ENCODE measurements at regions not wholly inside any gene's neighbourhood (a gene's known extent, or its start where the extent isn't known, plus 50 kb on each side); places are given as distances from the start of the nearest gene placed in this dataset.
"Not testable (repeated sequence)": the region's sequence is repeated elsewhere in the genome, so short reads cannot be mapped to it uniquely, and the experiment has no call there.

GRCh38 chr7:119879835-119880234, 393.1 kb upstream of the KCND2 start:
- H3K36me3 ChIP-seq (ENCODE audit: insufficient read depth, low read length) = no peaks in the 10 kb centered on the region
- H3K4me2 ChIP-seq (ENCODE audit: low read length) = no peak overlapping the region
- H3K4me3 ChIP-seq (ENCODE audit: low read length) = no peak overlapping the region
- H3K27me3 ChIP-seq (ENCODE audit: control insufficient read depth, insufficient read depth, low read length) = no peaks in the 10 kb centered on the region
- no peak overlapping the region for H3K9ac ChIP-seq (ENCODE audit: low read depth, low read length)
- no peaks in the 10 kb centered on the region for H3K9me3 ChIP-seq (replicated peaks; ENCODE audit: low read length)
- H3K4me1 ChIP-seq (ENCODE audit: control insufficient read depth, insufficient read depth, low read length) = no peaks in the 10 kb centered on the region

GRCh38 chr7:119886007-119886406, 387.0 kb upstream of the KCND2 start:
- H3K4me3 ChIP-seq (ENCODE audit: low read length) = no peak overlapping the region
- H3K4me1 ChIP-seq (ENCODE audit: control insufficient read depth, insufficient read depth, low read length) = no peaks in the 10 kb centered on the region
- H3K4me2 ChIP-seq (ENCODE audit: low read length) = no peak overlapping the region
- no peaks in the 10 kb centered on the region for H3K27me3 ChIP-seq (ENCODE audit: control insufficient read depth, insufficient read depth, low read length)
- H3K9me3 ChIP-seq (replicated peaks; ENCODE audit: low read length) = no peaks in the 10 kb centered on the region
- no peak overlapping the region for H3K9ac ChIP-seq (ENCODE audit: low read depth, low read length)
- H3K36me3 ChIP-seq (ENCODE audit: insufficient read depth, low read length) = no peaks in the 10 kb centered on the region

- H3K36me3 ChIP-seq (ENCODE audit: insufficient read depth, low read length); H3K27me3 ChIP-seq (ENCODE audit: control insufficient read depth, insufficient read depth, low read length); H3K4me3 ChIP-seq (ENCODE audit: low read length); H3K4me1 ChIP-seq (ENCODE audit: control insufficient read depth, insufficient read depth, low read length); H3K4me2 ChIP-seq (ENCODE audit: low read length); H3K9me3 ChIP-seq (replicated peaks; ENCODE audit: low read length); H3K9ac ChIP-seq (ENCODE audit: low read depth, low read length): not testable (repeated sequence)
These were observed 386.4 kb upstream of the KCND2 start for GRCh38 chr7:119886525-119886924.

- H3K27me3 ChIP-seq (ENCODE audit: control insufficient read depth, insufficient read depth, low read length) = no peaks in the 10 kb centered on the region
- H3K4me3 ChIP-seq (ENCODE audit: low read length) = no peak overlapping the region
- H3K4me2 ChIP-seq (ENCODE audit: low read length) = no peak overlapping the region
- H3K9ac ChIP-seq (ENCODE audit: low read depth, low read length) = no peak overlapping the region
- H3K9me3 ChIP-seq (replicated peaks; ENCODE audit: low read length) = no peaks in the 10 kb centered on the region
- H3K4me1 ChIP-seq (ENCODE audit: control insufficient read depth, insufficient read depth, low read length) = no peaks in the 10 kb centered on the region
- H3K36me3 ChIP-seq (ENCODE audit: insufficient read depth, low read length) = no peaks in the 10 kb centered on the region
These were observed 384.7 kb upstream of the KCND2 start for GRCh38 chr7:119888251-119888650.

- no peak overlapping the region for H3K4me2 ChIP-seq (ENCODE audit: low read length)
- no peak overlapping the region for H3K9ac ChIP-seq (ENCODE audit: low read depth, low read length)
- no peaks in the 10 kb centered on the region for H3K9me3 ChIP-seq (replicated peaks; ENCODE audit: low read length)
- no peaks in the 10 kb centered on the region for H3K36me3 ChIP-seq (ENCODE audit: insufficient read depth, low read length)
- no peaks in the 10 kb centered on the region for H3K27me3 ChIP-seq (ENCODE audit: control insufficient read depth, insufficient read depth, low read length)
- H3K4me3 ChIP-seq (ENCODE audit: low read length) = no peak overlapping the region
- no peaks in the 10 kb centered on the region for H3K4me1 ChIP-seq (ENCODE audit: control insufficient read depth, insufficient read depth, low read length)
These were observed 382.3 kb upstream of the KCND2 start for GRCh38 chr7:119890631-119891030.

GRCh38 chr7:119895320-119895719, 377.7 kb upstream of the KCND2 start:
- Histone ChIP-seq H3K4me2 (ENCODE audit: low read length) (no peak overlapping the region), H3K27me3 (ENCODE audit: control insufficient read depth, insufficient read depth, low read length) (no peaks in the 10 kb centered on the region), H3K9me3 (replicated peaks; ENCODE audit: low read length) (no peaks in the 10 kb centered on the region), H3K36me3 (ENCODE audit: insufficient read depth, low read length) (no peaks in the 10 kb centered on the region), H3K4me3 (ENCODE audit: low read length) (no peak overlapping the region), H3K4me1 (ENCODE audit: control insufficient read depth, insufficient read depth, low read length) (no peaks in the 10 kb centered on the region), H3K9ac (ENCODE audit: low read depth, low read length) (no peak overlapping the region)

- Histone ChIP-seq H3K27me3 (ENCODE audit: control insufficient read depth, insufficient read depth, low read length) (no peaks in the 10 kb centered on the region), H3K36me3 (ENCODE audit: insufficient read depth, low read length) (no peaks in the 10 kb centered on the region), H3K4me2 (ENCODE audit: low read length) (no peak overlapping the region), H3K4me1 (ENCODE audit: control insufficient read depth, insufficient read depth, low read length) (no peaks in the 10 kb centered on the region), H3K9ac (ENCODE audit: low read depth, low read length) (no peak overlapping the region), H3K9me3 (replicated peaks; ENCODE audit: low read length) (no peaks in the 10 kb centered on the region), H3K4me3 (ENCODE audit: low read length) (no peak overlapping the region)
These were observed 376.6 kb upstream of the KCND2 start for GRCh38 chr7:119896386-119896785.

- Histone ChIP-seq H3K4me1 (ENCODE audit: control insufficient read depth, insufficient read depth, low read length) (no peaks in the 10 kb centered on the region), H3K9me3 (replicated peaks; ENCODE audit: low read length) (no peaks in the 10 kb centered on the region), H3K9ac (ENCODE audit: low read depth, low read length) (no peak overlapping the region), H3K36me3 (ENCODE audit: insufficient read depth, low read length) (no peaks in the 10 kb centered on the region), H3K27me3 (ENCODE audit: control insufficient read depth, insufficient read depth, low read length) (no peaks in the 10 kb centered on the region), H3K4me2 (ENCODE audit: low read length) (no peak overlapping the region), H3K4me3 (ENCODE audit: low read length) (no peak overlapping the region)
These were observed 371.8 kb upstream of the KCND2 start for GRCh38 chr7:119900996-119901672.

- Histone ChIP-seq H3K36me3 (ENCODE audit: insufficient read depth, low read length) (no peaks in the 10 kb centered on the region), H3K27me3 (ENCODE audit: control insufficient read depth, insufficient read depth, low read length) (no peaks in the 10 kb centered on the region), H3K4me3 (ENCODE audit: low read length) (no peak overlapping the region), H3K9me3 (replicated peaks; ENCODE audit: low read length) (no peaks in the 10 kb centered on the region), H3K9ac (ENCODE audit: low read depth, low read length) (no peak overlapping the region), H3K4me1 (ENCODE audit: control insufficient read depth, insufficient read depth, low read length) (no peaks in the 10 kb centered on the region), H3K4me2 (ENCODE audit: low read length) (no peak overlapping the region)
These were observed 369.9 kb upstream of the KCND2 start for GRCh38 chr7:119903085-119903484.

GRCh38 chr7:119905495-119905894, 367.5 kb upstream of the KCND2 start:
- no peaks in the 10 kb centered on the region for H3K4me1 ChIP-seq (ENCODE audit: control insufficient read depth, insufficient read depth, low read length)
- H3K4me2 ChIP-seq (ENCODE audit: low read length) = no peak overlapping the region
- H3K36me3 ChIP-seq (ENCODE audit: insufficient read depth, low read length) = no peaks in the 10 kb centered on the region
- H3K9me3 ChIP-seq (replicated peaks; ENCODE audit: low read length) = no peaks in the 10 kb centered on the region
- no peaks in the 10 kb centered on the region for H3K27me3 ChIP-seq (ENCODE audit: control insufficient read depth, insufficient read depth, low read length)
- H3K4me3 ChIP-seq (ENCODE audit: low read length) = no peak overlapping the region
- no peak overlapping the region for H3K9ac ChIP-seq (ENCODE audit: low read depth, low read length)

- Histone ChIP-seq H3K27me3 (ENCODE audit: control insufficient read depth, insufficient read depth, low read length) (no peaks in the 10 kb centered on the region), H3K36me3 (ENCODE audit: insufficient read depth, low read length) (no peaks in the 10 kb centered on the region)
These were observed 364.0 kb upstream of the KCND2 start for GRCh38 chr7:119908948-119909347.

GRCh38 chr7:119914119-119914518, 358.9 kb upstream of the KCND2 start:
- H3K4me1 ChIP-seq (ENCODE audit: control insufficient read depth, insufficient read depth, low read length); H3K36me3 ChIP-seq (ENCODE audit: insufficient read depth, low read length); H3K9ac ChIP-seq (ENCODE audit: low read depth, low read length); H3K4me3 ChIP-seq (ENCODE audit: low read length); H3K9me3 ChIP-seq (replicated peaks; ENCODE audit: low read length); H3K27me3 ChIP-seq (ENCODE audit: control insufficient read depth, insufficient read depth, low read length); H3K4me2 ChIP-seq (ENCODE audit: low read length): not testable (repeated sequence)

More at GRCh38 chr7:119908948-119909347, 364.0 kb upstream of the KCND2 start:
- H3K4me2 ChIP-seq (ENCODE audit: low read length) = no peak overlapping the region
- H3K9me3 ChIP-seq (replicated peaks; ENCODE audit: low read length) = no peaks in the 10 kb centered on the region
- no peak overlapping the region for H3K4me3 ChIP-seq (ENCODE audit: low read length)
- H3K9ac ChIP-seq (ENCODE audit: low read depth, low read length) = no peak overlapping the region
- no peaks in the 10 kb centered on the region for H3K4me1 ChIP-seq (ENCODE audit: control insufficient read depth, insufficient read depth, low read length)
